Activated CD4-positive, alpha-beta T cell treated with anti-CD3 and anti-CD28 coated beads for 4 hours (primary cell): ENCODE measurements at regions not wholly inside any gene's neighbourhood (a gene's known extent, or its start where the extent isn't known, plus 50 kb on each side); places are given as distances from the start of the nearest gene placed in this dataset.

Experiments used
- DNase-seq, 2 donors: peaks; one replicate each; pipeline ENCODE4 v3.0.0-alpha.2; 2020

GRCh38 chr12:93180566-93180965 lies 197.2 kb upstream of the NUDT4 start:
- DNase-seq, result no peak

- DNase-seq, result no peak
These were observed 196.2 kb upstream of the NUDT4 start for GRCh38 chr12:93181409-93181965.

- DNase-seq, result no peak
These were observed 193.6 kb upstream of the NUDT4 start for GRCh38 chr12:93183940-93184671.

GRCh38 chr12:93184672-93185368 lies 192.9 kb upstream of the NUDT4 start:
- DNase-seq, result no peak

- no peak for DNase-seq
These were observed 192.4 kb upstream of the NUDT4 start for GRCh38 chr12:93185369-93185741.

GRCh38 chr12:93186131-93186530 lies 191.6 kb upstream of the NUDT4 start:
- no peak for DNase-seq

GRCh38 chr12:93186621-93187020 lies 191.1 kb upstream of the NUDT4 start:
- no peak for DNase-seq

GRCh38 chr12:93191423-93191822 lies 186.3 kb upstream of the NUDT4 start:
- DNase-seq, result no peak

GRCh38 chr12:93191956-93192355 lies 185.8 kb upstream of the NUDT4 start:
- DNase-seq, result no peak

- no peak for DNase-seq
These were observed 184.8 kb upstream of the NUDT4 start for GRCh38 chr12:93192878-93193277.

- no peak for DNase-seq
These were observed 182.2 kb upstream of the NUDT4 start for GRCh38 chr12:93195511-93195910.

GRCh38 chr12:93197067-93197593 lies 180.6 kb upstream of the NUDT4 start:
- DNase-seq, result no peak

- no peak for DNase-seq
These were observed 179.6 kb upstream of the NUDT4 start for GRCh38 chr12:93198086-93198485.

GRCh38 chr12:93199831-93200236 lies 177.9 kb upstream of the NUDT4 start:
- no peak for DNase-seq

GRCh38 chr12:93200291-93200917 lies 177.3 kb upstream of the NUDT4 start:
- no peak for DNase-seq

- no peak for DNase-seq
These were observed 175.7 kb upstream of the NUDT4 start for GRCh38 chr12:93201990-93202389.

- DNase-seq, result no peak
These were observed 175.0 kb upstream of the NUDT4 start for GRCh38 chr12:93202688-93203087.

- DNase-seq, result no peak
These were observed 174.4 kb upstream of the NUDT4 start for GRCh38 chr12:93203361-93203760.

- DNase-seq, result no peak
These were observed 172.8 kb upstream of the NUDT4 start for GRCh38 chr12:93204896-93205295.

- DNase-seq, result no peak
These were observed 172.4 kb upstream of the NUDT4 start for GRCh38 chr12:93205361-93205760.

- no peak for DNase-seq
These were observed 169.7 kb upstream of the NUDT4 start for GRCh38 chr12:93208011-93208410.

GRCh38 chr12:93214523-93215289 lies 163.0 kb upstream of the NUDT4 start:
- no peak for DNase-seq

- DNase-seq, result no peak
These were observed 162.4 kb upstream of the NUDT4 start for GRCh38 chr12:93215290-93215678.
